PFSK-1 (cell line): ENCODE measurements at regions not wholly inside any gene's neighbourhood (a gene's known extent, or its start where the extent isn't known, plus 50 kb on each side); places are given as distances from the start of the nearest gene placed in this dataset.
A peak's percentile ranks its signal among the peaks of the same experiment; 100 is the strongest.

Source experiments
- FOXP2 ChIP-seq: optimal IDR thresholded peaks from 2 replicates; pipeline ENCODE3; 2011; ENCODE audit warnings: borderline replicate concordance, control low read depth, inconsistent platforms; ENCODE audit not compliant: insufficient read depth; ENCODE audit errors: extremely low read length, extremely low read depth
- POLR2AphosphoS5 ChIP-seq: IDR thresholded peaks from 2 replicates; pipeline ENCODE4 v1.6.1; 2012; ENCODE audit warnings: low read depth, mild to moderate bottlenecking, control low read depth, low read length, moderate library complexity
- SIN3A ChIP-seq: IDR thresholded peaks from 2 replicates; pipeline ENCODE4 v1.6.1; 2012; ENCODE audit warnings: mild to moderate bottlenecking, low read length, moderate library complexity, borderline replicate concordance; ENCODE audit not compliant: insufficient read depth
- TAF1 ChIP-seq: IDR thresholded peaks from 2 replicates; pipeline ENCODE4 v1.6.1; 2012; ENCODE audit warnings: low read length, control low read depth, borderline replicate concordance; ENCODE audit not compliant: insufficient read depth
- TF ChIP-seq, protein P1 (sequence below), 2 experiments: IDR thresholded peaks; 2 replicates each; pipeline versions ENCODE4 v1.6.1 to v1.8.0; 2011 to 2012; ENCODE audit warnings: low read depth in 2 of 2, low read length in 2 of 2, control low read depth in 1 of 2, inconsistent platforms in 1 of 2, mild to moderate bottlenecking in 1 of 2, moderate library complexity in 1 of 2; ENCODE audit not compliant: insufficient read depth in 1 of 2

DNA sequence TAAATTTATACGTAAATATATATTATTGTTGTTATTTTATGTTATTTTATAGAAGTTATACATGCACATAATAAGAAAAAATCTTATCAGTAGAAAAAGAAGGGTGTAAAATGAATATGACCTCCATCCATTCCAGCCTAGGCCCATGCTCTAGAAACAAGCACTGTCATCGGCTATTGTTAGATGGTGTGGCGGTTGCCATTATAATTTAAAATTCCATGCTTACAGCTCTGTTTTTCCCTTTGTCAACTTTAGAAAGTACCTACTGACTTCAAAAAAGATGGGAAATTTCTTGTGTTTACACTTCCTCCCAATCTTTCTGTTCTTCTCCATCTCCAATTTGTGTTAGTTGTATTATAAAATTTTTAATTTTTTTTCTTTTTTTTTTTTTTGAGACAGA lies 61.9 kb upstream of the RDX start:
- TF ChIP-seq, protein P1, sequence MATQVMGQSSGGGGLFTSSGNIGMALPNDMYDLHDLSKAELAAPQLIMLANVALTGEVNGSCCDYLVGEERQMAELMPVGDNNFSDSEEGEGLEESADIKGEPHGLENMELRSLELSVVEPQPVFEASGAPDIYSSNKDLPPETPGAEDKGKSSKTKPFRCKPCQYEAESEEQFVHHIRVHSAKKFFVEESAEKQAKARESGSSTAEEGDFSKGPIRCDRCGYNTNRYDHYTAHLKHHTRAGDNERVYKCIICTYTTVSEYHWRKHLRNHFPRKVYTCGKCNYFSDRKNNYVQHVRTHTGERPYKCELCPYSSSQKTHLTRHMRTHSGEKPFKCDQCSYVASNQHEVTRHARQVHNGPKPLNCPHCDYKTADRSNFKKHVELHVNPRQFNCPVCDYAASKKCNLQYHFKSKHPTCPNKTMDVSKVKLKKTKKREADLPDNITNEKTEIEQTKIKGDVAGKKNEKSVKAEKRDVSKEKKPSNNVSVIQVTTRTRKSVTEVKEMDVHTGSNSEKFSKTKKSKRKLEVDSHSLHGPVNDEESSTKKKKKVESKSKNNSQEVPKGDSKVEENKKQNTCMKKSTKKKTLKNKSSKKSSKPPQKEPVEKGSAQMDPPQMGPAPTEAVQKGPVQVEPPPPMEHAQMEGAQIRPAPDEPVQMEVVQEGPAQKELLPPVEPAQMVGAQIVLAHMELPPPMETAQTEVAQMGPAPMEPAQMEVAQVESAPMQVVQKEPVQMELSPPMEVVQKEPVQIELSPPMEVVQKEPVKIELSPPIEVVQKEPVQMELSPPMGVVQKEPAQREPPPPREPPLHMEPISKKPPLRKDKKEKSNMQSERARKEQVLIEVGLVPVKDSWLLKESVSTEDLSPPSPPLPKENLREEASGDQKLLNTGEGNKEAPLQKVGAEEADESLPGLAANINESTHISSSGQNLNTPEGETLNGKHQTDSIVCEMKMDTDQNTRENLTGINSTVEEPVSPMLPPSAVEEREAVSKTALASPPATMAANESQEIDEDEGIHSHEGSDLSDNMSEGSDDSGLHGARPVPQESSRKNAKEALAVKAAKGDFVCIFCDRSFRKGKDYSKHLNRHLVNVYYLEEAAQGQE (IDR thresholded peaks at IDR 0.05; ENCODE audit: insufficient read depth in 1 of 2, low read depth in 2 of 2, low read length in 2 of 2): no peak
- TF ChIP-seq FOXP2: no peak
- no peak for TF ChIP-seq POLR2AphosphoS5
- no peak for TF ChIP-seq TAF1
- TF ChIP-seq SIN3A: no peak

DNA sequence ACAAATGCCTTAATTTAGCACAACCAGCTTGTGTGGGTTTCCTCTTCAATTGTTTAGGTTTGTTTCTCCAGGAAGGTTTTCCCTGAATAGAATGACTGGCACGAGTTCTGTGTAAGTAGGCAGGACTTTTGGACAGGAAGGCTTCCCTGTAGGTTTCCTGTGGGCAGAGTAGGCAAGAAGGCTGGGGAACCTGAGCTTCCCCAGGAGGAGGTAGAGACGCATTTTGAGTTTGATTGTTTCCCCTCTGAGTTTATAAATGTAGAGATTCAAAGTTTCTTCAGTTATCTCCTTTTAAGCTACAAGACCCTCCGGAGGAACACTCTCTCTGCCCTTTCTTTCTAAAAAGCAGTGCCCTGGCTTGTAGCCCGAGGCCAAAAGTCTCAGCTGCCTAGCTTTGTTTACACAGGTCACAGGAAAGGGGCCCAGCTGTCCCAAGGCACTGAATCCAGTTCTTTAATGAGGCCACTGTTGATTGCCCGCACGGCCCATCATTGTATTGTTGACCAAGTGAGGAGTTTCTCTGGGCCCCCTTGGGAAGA lies 66.6 kb upstream of the RDX start:
- TF ChIP-seq SIN3A (peak; percentile 13; the same call in 1 of the 2 replicates), POLR2AphosphoS5 (no peak), TAF1 (0 out of 2 replicates have a peak, but pooled peaks have one; percentile 29), FOXP2 (peak; percentile 78)
- TF ChIP-seq, protein P1 (IDR thresholded peaks at IDR 0.05; ENCODE audit: insufficient read depth in 1 of 2, low read depth in 2 of 2, low read length in 2 of 2): 0 out of 4 replicates have a peak, but pooled peaks of 1 of the 2 experiments have one; percentile 23

DNA sequence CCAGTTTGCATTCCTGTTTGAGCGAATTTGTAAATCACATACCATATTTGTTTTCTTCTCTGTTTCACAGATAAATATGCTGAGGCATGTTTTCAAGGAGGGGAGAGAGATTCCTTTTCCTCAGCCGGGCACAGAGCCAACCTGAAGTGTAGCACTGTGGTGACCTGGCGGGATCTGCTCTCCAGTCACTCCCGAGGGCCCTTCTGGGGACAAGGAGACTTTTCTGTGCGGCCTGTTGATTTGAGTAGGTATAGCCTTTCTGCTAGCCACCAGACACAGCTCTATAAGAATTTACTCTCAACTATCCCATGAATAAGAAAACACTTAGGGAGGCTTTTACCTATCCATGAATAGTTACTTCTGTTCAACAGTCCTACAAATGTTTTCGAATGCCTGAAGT lies 63.5 kb upstream of the FDX1 start:
- TF ChIP-seq POLR2AphosphoS5 (no peak), FOXP2 (no peak), SIN3A (no peak)
- TF ChIP-seq, protein P1 (IDR thresholded peaks at IDR 0.05; ENCODE audit: insufficient read depth in 1 of 2, low read depth in 2 of 2, low read length in 2 of 2): no peak

DNA sequence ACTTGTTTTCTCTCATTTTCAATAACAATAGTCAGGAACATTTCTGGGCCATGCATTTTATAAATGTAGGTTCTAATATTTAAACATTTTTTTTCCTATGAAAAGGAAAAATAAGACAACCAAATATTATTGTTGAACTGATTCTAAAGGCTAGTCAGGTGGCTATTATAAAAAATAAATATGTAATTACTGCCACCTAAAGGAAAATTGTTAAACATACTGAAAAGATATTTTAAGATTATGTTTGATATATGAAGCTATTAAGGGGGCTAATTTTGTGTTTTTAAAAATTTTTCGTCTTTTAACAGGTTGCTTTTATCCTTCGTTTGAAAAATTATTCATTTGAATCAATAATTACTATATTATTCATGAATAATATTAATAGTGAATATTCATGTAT lies 62.2 kb upstream of the FDX1 start:
- TF ChIP-seq, protein P1 (IDR thresholded peaks at IDR 0.05; ENCODE audit: insufficient read depth in 1 of 2, low read depth in 2 of 2, low read length in 2 of 2): no peak
- no peak for TF ChIP-seq FOXP2

DNA sequence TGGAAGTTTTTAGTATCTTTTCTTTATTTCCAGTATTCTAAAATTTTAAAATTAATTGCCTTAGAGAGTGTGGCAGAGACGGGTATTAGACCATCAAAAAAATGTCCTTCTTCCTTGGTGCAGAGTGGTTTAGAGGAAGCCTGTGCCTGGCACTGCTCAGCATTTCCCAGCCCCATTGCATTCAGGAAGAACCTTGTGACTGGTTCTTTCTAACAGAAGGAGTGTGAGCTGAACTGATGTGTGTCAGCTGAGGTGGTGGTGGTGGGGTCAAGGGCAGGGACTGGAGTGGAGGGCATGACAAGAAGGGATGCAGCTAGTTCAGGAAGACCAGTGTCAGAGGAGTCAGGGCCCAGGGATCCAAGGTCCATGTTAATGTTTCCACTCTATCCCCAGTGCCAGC lies 58.7 kb upstream of the FDX1 start:
- TF ChIP-seq, protein P1 (IDR thresholded peaks at IDR 0.05; ENCODE audit: insufficient read depth in 1 of 2, low read depth in 2 of 2, low read length in 2 of 2): no peak
- TF ChIP-seq SIN3A: no peak
- TF ChIP-seq FOXP2: no peak
- TF ChIP-seq POLR2AphosphoS5: no peak
- no peak for TF ChIP-seq TAF1
